ENCODE measurements at regions not wholly inside any gene's neighbourhood (a gene's known extent, or its start where the extent isn't known, plus 50 kb on each side); places are given as distances from the start of the nearest gene placed in this dataset.

DNA sequence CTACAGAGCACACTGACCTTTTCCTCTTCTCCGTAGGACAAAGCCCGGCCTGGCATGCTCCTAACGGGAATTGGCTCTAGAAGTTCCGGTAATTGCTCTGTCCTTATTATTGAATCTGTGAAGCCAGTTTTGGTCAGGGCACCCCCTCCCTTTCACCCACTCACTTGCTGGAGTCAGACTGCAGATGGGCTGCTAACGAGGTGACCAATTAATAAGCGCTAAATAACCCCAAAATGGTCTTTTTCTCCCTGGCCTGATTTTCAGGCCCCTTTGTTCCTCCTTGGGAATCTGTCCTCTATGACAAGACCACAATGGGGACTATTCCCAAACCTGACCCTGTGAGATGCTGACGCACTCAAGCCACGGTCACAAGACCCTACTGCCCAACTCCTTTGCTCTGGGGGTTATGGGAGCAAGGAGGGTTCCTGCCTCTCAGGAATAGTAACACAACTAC lies 610.0 kb upstream of the CADM1 start:
- Histone ChIP-seq H3K4me3 (replicated peaks in 1 of 4; ENCODE audit: control extremely low read depth in 1 of 4, insufficient read depth in 1 of 4, low read depth in 3 of 4, low read length in 4 of 4) (no peak overlapping the region), H3K79me2 (ENCODE audit: control insufficient read depth, insufficient read depth, low read length) (no peaks in the 10 kb centered on the region), H4K20me1 (ENCODE audit: control insufficient read depth, extremely low read depth, insufficient read depth, low read length) (no peaks in the 10 kb centered on the region), H3K36me3 (ENCODE audit: control insufficient read depth, insufficient read depth, low read length) (no peaks in the 10 kb centered on the region), H3K9ac (ENCODE audit: insufficient read depth, low read length) (no peak overlapping the region), H3K27ac (ENCODE audit: insufficient read depth, low read length) (no peak overlapping the region), H3K4me2 (ENCODE audit: extremely low read depth, insufficient read depth, low read length) (no peak overlapping the region), H3K27me3 (ENCODE audit: control insufficient read depth, insufficient read depth, low read length) (no peaks in the 10 kb centered on the region), H3K9me3 (ENCODE audit: control insufficient read depth, insufficient read depth, low read depth, low read length) (no peaks in the 10 kb centered on the region), H3K4me1 (ENCODE audit: control insufficient read depth, extremely low read depth, insufficient read depth, low read length) (no peaks in the 10 kb centered on the region), H2AFZ (ENCODE audit: low read length) (no peak overlapping the region)
- DNase-seq (ENCODE audit: low read depth in 2 of 2): no peak
- TF ChIP-seq, protein P1, sequence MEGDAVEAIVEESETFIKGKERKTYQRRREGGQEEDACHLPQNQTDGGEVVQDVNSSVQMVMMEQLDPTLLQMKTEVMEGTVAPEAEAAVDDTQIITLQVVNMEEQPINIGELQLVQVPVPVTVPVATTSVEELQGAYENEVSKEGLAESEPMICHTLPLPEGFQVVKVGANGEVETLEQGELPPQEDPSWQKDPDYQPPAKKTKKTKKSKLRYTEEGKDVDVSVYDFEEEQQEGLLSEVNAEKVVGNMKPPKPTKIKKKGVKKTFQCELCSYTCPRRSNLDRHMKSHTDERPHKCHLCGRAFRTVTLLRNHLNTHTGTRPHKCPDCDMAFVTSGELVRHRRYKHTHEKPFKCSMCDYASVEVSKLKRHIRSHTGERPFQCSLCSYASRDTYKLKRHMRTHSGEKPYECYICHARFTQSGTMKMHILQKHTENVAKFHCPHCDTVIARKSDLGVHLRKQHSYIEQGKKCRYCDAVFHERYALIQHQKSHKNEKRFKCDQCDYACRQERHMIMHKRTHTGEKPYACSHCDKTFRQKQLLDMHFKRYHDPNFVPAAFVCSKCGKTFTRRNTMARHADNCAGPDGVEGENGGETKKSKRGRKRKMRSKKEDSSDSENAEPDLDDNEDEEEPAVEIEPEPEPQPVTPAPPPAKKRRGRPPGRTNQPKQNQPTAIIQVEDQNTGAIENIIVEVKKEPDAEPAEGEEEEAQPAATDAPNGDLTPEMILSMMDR (conservative IDR thresholded peaks at IDR 0.05 in 1 of 2, IDR thresholded peaks at IDR 0.05 in 1 of 2; ENCODE audit: low read depth in 1 of 2, low read length in 2 of 2): no peak
- no peak for TF ChIP-seq EZH2 (IDR thresholded peaks at IDR 0.05; ENCODE audit: low read length, missing control alignments)

DNA sequence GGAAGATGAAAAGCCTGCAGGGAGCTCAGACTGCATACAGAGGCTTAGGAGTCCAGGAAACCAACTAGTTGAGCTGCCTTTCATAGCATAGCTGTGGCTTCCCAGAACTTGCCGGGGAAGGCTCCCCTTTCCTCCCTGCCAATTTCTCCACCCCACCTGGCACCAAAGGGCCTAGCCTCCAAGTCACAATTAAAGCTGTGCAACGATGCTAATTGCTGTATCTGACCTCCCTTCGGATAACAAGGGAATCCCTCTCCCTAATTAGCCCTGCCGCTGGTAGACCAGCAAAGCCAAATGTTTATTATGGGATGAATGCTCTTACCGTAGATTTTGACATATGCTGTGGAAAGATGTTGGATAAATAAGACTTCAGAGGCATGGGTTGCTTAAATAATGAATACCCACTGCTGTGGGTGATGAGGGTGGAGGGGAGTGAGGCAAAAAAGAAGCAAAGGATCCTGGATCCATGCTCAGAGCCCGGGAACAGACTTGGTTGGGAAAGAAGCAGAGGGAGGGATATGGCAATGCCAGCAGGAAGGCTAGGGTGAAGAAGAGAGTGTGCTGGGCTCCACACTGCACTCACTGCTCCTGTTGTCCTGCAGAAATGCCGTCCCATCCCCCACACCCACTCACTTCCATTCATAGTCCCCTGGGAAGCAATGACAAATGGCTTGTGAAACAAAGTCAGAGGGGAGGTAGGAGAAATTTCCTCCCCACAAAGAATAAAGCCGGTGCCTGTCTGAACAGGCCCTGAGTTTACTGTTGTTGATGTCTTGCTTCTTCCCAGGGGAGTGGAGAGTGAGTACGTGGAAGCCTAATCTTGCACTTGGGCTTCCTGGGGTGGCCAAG lies 608.1 kb upstream of the CADM1 start:
- Histone ChIP-seq H3K9ac (ENCODE audit: insufficient read depth, low read length) (no peak overlapping the region), H3K27me3 (ENCODE audit: control insufficient read depth, insufficient read depth, low read length) (no peaks in the 10 kb centered on the region), H2AFZ (ENCODE audit: low read length) (no peak overlapping the region), H3K4me1 (ENCODE audit: control insufficient read depth, extremely low read depth, insufficient read depth, low read length) (no peaks in the 10 kb centered on the region), H3K4me3 (replicated peaks in 1 of 4; ENCODE audit: control extremely low read depth in 1 of 4, insufficient read depth in 1 of 4, low read depth in 3 of 4, low read length in 4 of 4) (no peak overlapping the region), H3K36me3 (ENCODE audit: control insufficient read depth, insufficient read depth, low read length) (no peaks in the 10 kb centered on the region), H3K27ac (ENCODE audit: insufficient read depth, low read length) (no peak overlapping the region), H3K4me2 (ENCODE audit: extremely low read depth, insufficient read depth, low read length) (no peak overlapping the region), H3K79me2 (ENCODE audit: control insufficient read depth, insufficient read depth, low read length) (no peaks in the 10 kb centered on the region), H4K20me1 (ENCODE audit: control insufficient read depth, extremely low read depth, insufficient read depth, low read length) (no peaks in the 10 kb centered on the region), H3K9me3 (ENCODE audit: control insufficient read depth, insufficient read depth, low read depth, low read length) (no peaks in the 10 kb centered on the region)
- TF ChIP-seq, protein P1 (conservative IDR thresholded peaks at IDR 0.05 in 1 of 2, IDR thresholded peaks at IDR 0.05 in 1 of 2; ENCODE audit: low read depth in 1 of 2, low read length in 2 of 2): no peak
- no peak for TF ChIP-seq EZH2 (IDR thresholded peaks at IDR 0.05; ENCODE audit: low read length, missing control alignments)
- no peak for DNase-seq (ENCODE audit: low read depth in 2 of 2)

DNA sequence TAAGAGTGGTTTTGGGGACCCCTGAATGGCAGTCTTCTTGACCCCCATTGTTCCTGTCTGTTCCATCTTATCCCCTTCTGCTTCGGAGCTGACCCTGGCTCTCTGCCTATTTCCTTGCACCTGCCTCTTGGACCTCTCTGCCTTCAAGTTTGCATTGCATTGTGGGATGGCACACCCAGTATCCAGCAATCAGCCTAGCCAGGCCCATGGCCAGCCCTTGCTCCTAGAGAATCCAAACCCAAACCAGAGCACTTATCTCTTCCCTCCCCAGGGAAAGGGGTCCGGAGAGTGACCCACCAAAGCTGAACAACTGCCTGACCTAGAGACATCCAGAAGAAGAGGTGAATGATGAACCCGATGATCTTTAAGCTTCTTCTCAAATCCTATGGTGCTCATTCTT lies 607.3 kb upstream of the CADM1 start:
- no peaks in the 10 kb centered on the region for H3K9me3 ChIP-seq (ENCODE audit: control insufficient read depth, insufficient read depth, low read depth, low read length)
- no peak overlapping the region for H3K4me2 ChIP-seq (ENCODE audit: extremely low read depth, insufficient read depth, low read length)
- no peak overlapping the region for H3K4me3 ChIP-seq (replicated peaks in 1 of 4; ENCODE audit: control extremely low read depth in 1 of 4, insufficient read depth in 1 of 4, low read depth in 3 of 4, low read length in 4 of 4)
- no peaks in the 10 kb centered on the region for H3K79me2 ChIP-seq (ENCODE audit: control insufficient read depth, insufficient read depth, low read length)
- H3K27ac ChIP-seq (ENCODE audit: insufficient read depth, low read length): no peak overlapping the region
- no peaks in the 10 kb centered on the region for H3K4me1 ChIP-seq (ENCODE audit: control insufficient read depth, extremely low read depth, insufficient read depth, low read length)
- no peak overlapping the region for H3K9ac ChIP-seq (ENCODE audit: insufficient read depth, low read length)
- DNase-seq (ENCODE audit: low read depth in 2 of 2): no peak
- no peaks in the 10 kb centered on the region for H3K27me3 ChIP-seq (ENCODE audit: control insufficient read depth, insufficient read depth, low read length)
- no peaks in the 10 kb centered on the region for H4K20me1 ChIP-seq (ENCODE audit: control insufficient read depth, extremely low read depth, insufficient read depth, low read length)
- TF ChIP-seq EZH2 (IDR thresholded peaks at IDR 0.05; ENCODE audit: low read length, missing control alignments): no peak
- TF ChIP-seq, protein P1 (conservative IDR thresholded peaks at IDR 0.05 in 1 of 2, IDR thresholded peaks at IDR 0.05 in 1 of 2; ENCODE audit: low read depth in 1 of 2, low read length in 2 of 2): no peak
- H3K36me3 ChIP-seq (ENCODE audit: control insufficient read depth, insufficient read depth, low read length): no peaks in the 10 kb centered on the region
- H2AFZ ChIP-seq (ENCODE audit: low read length): no peak overlapping the region
